ENCODE measurements at regions not wholly inside any gene's neighbourhood (a gene's known extent, or its start where the extent isn't known, plus 50 kb on each side); places are given as distances from the start of the nearest gene placed in this dataset.

DNA sequence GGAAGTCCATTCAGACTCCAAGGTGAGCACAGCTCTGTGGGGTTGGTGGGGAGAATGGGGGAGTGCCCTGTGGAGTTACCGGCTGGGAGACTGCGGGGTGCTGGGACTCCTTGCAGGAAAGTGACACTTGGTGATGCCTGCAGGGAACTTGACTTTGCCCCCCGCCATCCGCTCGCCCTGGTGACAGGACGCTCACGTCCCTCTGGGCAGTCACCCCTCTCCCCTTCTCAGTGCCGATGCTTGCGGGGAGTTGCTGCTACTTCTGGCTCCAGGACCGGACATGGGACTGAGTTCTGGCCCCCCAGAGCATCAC is 209.5 kb upstream of the C1orf174 start:
- H3K27me3 Mint-ChIP-seq (ENCODE audit: low read depth, unreplicated experiment) = peaks cover 6% of the 10 kb centered on the region
- no peak for TF ChIP-seq EZH2 (IDR thresholded peaks at IDR 0.05; ENCODE audit: insufficient read depth, low read length)
- TF ChIP-seq, protein P1, sequence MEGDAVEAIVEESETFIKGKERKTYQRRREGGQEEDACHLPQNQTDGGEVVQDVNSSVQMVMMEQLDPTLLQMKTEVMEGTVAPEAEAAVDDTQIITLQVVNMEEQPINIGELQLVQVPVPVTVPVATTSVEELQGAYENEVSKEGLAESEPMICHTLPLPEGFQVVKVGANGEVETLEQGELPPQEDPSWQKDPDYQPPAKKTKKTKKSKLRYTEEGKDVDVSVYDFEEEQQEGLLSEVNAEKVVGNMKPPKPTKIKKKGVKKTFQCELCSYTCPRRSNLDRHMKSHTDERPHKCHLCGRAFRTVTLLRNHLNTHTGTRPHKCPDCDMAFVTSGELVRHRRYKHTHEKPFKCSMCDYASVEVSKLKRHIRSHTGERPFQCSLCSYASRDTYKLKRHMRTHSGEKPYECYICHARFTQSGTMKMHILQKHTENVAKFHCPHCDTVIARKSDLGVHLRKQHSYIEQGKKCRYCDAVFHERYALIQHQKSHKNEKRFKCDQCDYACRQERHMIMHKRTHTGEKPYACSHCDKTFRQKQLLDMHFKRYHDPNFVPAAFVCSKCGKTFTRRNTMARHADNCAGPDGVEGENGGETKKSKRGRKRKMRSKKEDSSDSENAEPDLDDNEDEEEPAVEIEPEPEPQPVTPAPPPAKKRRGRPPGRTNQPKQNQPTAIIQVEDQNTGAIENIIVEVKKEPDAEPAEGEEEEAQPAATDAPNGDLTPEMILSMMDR (IDR thresholded peaks at IDR 0.05; ENCODE audit: insufficient read depth, low read depth, low read length) = no peak
- H3K4me3 ChIP-seq (ENCODE audit: insufficient read depth, low read depth, low read length) = no peak overlapping the region

DNA sequence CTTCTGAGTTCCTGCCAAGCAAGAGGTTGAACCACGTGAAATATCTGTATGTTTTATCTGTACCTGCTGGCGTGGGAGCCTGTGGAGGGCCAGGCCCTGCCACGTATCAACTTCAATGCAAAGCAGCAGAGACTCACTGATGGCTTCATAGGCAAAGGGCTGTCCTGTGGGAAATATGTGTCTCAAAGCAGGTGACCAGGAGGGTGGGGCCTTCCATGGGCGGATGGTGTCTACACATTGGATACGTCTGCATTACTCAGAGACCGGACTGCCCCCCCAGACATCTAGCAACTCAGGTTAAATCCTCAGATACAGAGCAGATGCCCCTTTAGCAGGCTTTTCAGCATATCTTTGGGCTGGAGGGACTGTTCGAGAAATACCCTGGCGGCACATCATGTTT is 210.8 kb upstream of the C1orf174 start:
- Histone ChIP-seq H4K20me1 (ENCODE audit: insufficient read depth, low read length) (no peaks in the 10 kb centered on the region), H3K27ac (ENCODE audit: low read depth, low read length) (no peak overlapping the region), H2AFZ (ENCODE audit: low read depth, low read length) (no peak overlapping the region), H3K79me2 (ENCODE audit: insufficient read depth, low read length) (no peaks in the 10 kb centered on the region), H3K4me3 (ENCODE audit: insufficient read depth, low read depth, low read length) (no peak overlapping the region), H3K4me2 (ENCODE audit: low read length) (no peak overlapping the region), H3K27me3 (ENCODE audit: insufficient read depth, low read length) (no peaks in the 10 kb centered on the region), H3K9ac (ENCODE audit: low read length) (no peak overlapping the region), H3K4me1 (ENCODE audit: insufficient read depth, low read length) (no peaks in the 10 kb centered on the region), H3K36me3 (ENCODE audit: insufficient read depth, low read length) (no peaks in the 10 kb centered on the region), H3K9me3 (ENCODE audit: insufficient read depth, low read depth, low read length) (peaks cover 5% of the 10 kb centered on the region)
- DNase-seq (ENCODE audit: low read depth) (no peak), FAIRE-seq (no peak)
- no peaks in the 10 kb centered on the region for H3K4me1 Mint-ChIP-seq (ENCODE audit: low read depth, unreplicated experiment)
- peaks cover 6% of the 10 kb centered on the region for H3K27me3 Mint-ChIP-seq (ENCODE audit: low read depth, unreplicated experiment)
- peaks cover 9% of the 10 kb centered on the region for H3K9me3 Mint-ChIP-seq (ENCODE audit: unreplicated experiment)
- H3K27ac Mint-ChIP-seq (ENCODE audit: unreplicated experiment) = no peak overlapping the region
- H3K4me3 Mint-ChIP-seq (ENCODE audit: unreplicated experiment) = no peak overlapping the region
- no peaks in the 10 kb centered on the region for H3K36me3 Mint-ChIP-seq (ENCODE audit: low read depth, unreplicated experiment)
- TF ChIP-seq EZH2 (IDR thresholded peaks at IDR 0.05; ENCODE audit: insufficient read depth, low read length) = no peak
- TF ChIP-seq, protein P1 (IDR thresholded peaks at IDR 0.05; ENCODE audit: insufficient read depth, low read depth, low read length) = no peak

More for the DNA sequence above, 209.5 kb upstream of the C1orf174 start:
- no peaks in the 10 kb centered on the region for H4K20me1 ChIP-seq (ENCODE audit: insufficient read depth, low read length)
- no peaks in the 10 kb centered on the region for H3K79me2 ChIP-seq (ENCODE audit: insufficient read depth, low read length)
- no peak overlapping the region for H2AFZ ChIP-seq (ENCODE audit: low read depth, low read length)
- Mint-ChIP-seq H3K4me1 (ENCODE audit: low read depth, unreplicated experiment) (no peaks in the 10 kb centered on the region), H3K27ac (ENCODE audit: unreplicated experiment) (no peak overlapping the region), H3K4me3 (ENCODE audit: unreplicated experiment) (no peak overlapping the region), H3K9me3 (ENCODE audit: unreplicated experiment) (peaks cover 7% of the 10 kb centered on the region), H3K36me3 (ENCODE audit: low read depth, unreplicated experiment) (no peaks in the 10 kb centered on the region)
- no peak overlapping the region for H3K9ac ChIP-seq (ENCODE audit: low read length)
- H3K27ac ChIP-seq (ENCODE audit: low read depth, low read length) = no peak overlapping the region
- DNase-seq (ENCODE audit: low read depth) = no peak
- H3K9me3 ChIP-seq (ENCODE audit: insufficient read depth, low read depth, low read length) = peaks cover 8% of the 10 kb centered on the region
- no peak for FAIRE-seq
- H3K4me2 ChIP-seq (ENCODE audit: low read length) = no peak overlapping the region
- no peaks in the 10 kb centered on the region for H3K27me3 ChIP-seq (ENCODE audit: insufficient read depth, low read length)
- H3K4me1 ChIP-seq (ENCODE audit: insufficient read depth, low read length) = no peaks in the 10 kb centered on the region
- H3K36me3 ChIP-seq (ENCODE audit: insufficient read depth, low read length) = no peaks in the 10 kb centered on the region

DNA sequence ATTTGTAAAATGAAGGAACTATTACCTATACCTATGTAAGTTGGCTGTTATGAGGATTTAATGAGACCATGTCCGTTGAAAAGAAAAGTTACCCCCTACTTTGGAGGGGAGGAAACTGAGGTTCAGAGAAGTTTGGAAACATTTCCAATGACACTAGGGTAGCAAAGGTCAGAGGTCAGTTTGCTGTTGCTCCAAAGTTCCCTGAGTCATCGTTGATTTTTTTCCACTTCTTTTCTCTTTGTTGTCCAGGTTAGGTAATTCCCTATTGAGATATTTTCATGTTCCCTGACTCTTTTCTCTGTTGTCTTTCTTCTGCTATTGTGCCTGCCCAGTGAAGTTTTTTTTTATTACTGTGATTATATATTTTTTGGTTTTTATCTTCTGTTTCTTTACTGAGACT is 213.8 kb upstream of the C1orf174 start:
- Histone ChIP-seq H3K4me3 (ENCODE audit: insufficient read depth, low read depth, low read length) (no peak overlapping the region), H3K4me2 (ENCODE audit: low read length) (no peak overlapping the region), H3K79me2 (ENCODE audit: insufficient read depth, low read length) (no peaks in the 10 kb centered on the region), H3K4me1 (ENCODE audit: insufficient read depth, low read length) (no peaks in the 10 kb centered on the region), H2AFZ (ENCODE audit: low read depth, low read length) (no peak overlapping the region), H3K9me3 (ENCODE audit: insufficient read depth, low read depth, low read length) (no peaks in the 10 kb centered on the region), H3K36me3 (ENCODE audit: insufficient read depth, low read length) (no peaks in the 10 kb centered on the region), H4K20me1 (ENCODE audit: insufficient read depth, low read length) (no peaks in the 10 kb centered on the region), H3K27me3 (ENCODE audit: insufficient read depth, low read length) (no peaks in the 10 kb centered on the region), H3K9ac (ENCODE audit: low read length) (no peak overlapping the region), H3K27ac (ENCODE audit: low read depth, low read length) (no peak overlapping the region)
- Mint-ChIP-seq H3K36me3 (ENCODE audit: low read depth, unreplicated experiment) (no peaks in the 10 kb centered on the region), H3K9me3 (ENCODE audit: unreplicated experiment) (peaks cover 6% of the 10 kb centered on the region), H3K4me3 (ENCODE audit: unreplicated experiment) (no peak overlapping the region), H3K27me3 (ENCODE audit: low read depth, unreplicated experiment) (peaks cover 6% of the 10 kb centered on the region), H3K4me1 (ENCODE audit: low read depth, unreplicated experiment) (no peaks in the 10 kb centered on the region), H3K27ac (ENCODE audit: unreplicated experiment) (no peak overlapping the region)
- TF ChIP-seq, protein P1 (IDR thresholded peaks at IDR 0.05; ENCODE audit: insufficient read depth, low read depth, low read length) = no peak
- TF ChIP-seq EZH2 (IDR thresholded peaks at IDR 0.05; ENCODE audit: insufficient read depth, low read length) = no peak
- DNase-seq (ENCODE audit: low read depth) (no peak), FAIRE-seq (no peak)
